ENCODE measurements at regions not wholly inside any gene's neighbourhood (a gene's known extent, or its start where the extent isn't known, plus 50 kb on each side); places are given as distances from the start of the nearest gene placed in this dataset.

DNA sequence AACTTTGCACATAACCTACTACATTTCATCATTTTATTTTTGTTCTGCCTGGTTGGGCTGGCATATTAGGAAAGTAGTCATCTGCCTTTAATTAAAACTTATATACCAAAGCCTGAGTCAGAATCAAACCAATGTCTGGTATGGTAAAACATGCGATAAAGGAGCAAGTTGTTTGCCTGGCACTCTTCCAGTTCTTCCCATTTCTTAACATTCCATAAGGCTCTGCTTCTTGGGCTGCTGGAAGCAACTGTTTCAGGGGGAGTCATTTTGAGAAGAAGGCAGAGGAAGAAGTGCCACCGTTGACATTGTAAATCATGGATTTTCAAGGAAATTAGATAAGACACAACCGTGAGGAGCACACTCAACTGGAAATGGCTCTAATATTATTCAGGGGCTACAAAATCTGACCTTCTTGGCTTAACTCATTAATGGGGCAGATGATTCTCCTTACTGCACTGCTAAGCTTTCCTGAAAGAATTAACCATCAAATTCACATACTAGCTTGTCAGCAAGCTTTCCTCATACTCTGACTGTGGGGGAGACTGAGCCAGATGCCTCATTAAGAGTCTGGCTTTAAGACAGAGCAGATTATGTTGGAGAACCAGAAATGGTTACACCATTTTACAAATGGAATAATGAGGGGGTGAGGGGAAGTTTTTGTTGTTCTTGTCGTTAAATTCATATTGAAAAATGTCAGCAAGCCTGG lies 391.0 kb downstream of the TMEM232 start:
- ChIA-PET CTCF (no interaction called here), POLR2A (no interaction called here)
- H3K27me3 ChIP-seq (ENCODE audit: control insufficient read depth, insufficient read depth, low read length): no peaks in the 10 kb centered on the region
- H3K9me3 ChIP-seq (ENCODE audit: control insufficient read depth, insufficient read depth, low read depth, low read length): no peaks in the 10 kb centered on the region
- in situ Hi-C loops (cut with HindIII; ENCODE audit: low pct_unique_long_range_greater_than_20kb, low sequenced_read_pairs) (no loop called here), intact Hi-C loops (cut with micrococcal nuclease; ENCODE audit: unreplicated experiment) (no loop called here)
- BruUV-seq (replicated peaks): no TSS peak
- TF ChIP-seq TCF7L2 (IDR thresholded peaks at IDR 0.05; ENCODE audit: low read depth, low read length) (no peak), POLR2AphosphoS5 (IDR thresholded peaks at IDR 0.05; ENCODE audit: low read depth, low read length) (no peak), SIN3A (IDR thresholded peaks at IDR 0.05; ENCODE audit: borderline replicate concordance, insufficient read depth, low read depth, low read length) (no peak)
- TF ChIP-seq, protein P1, sequence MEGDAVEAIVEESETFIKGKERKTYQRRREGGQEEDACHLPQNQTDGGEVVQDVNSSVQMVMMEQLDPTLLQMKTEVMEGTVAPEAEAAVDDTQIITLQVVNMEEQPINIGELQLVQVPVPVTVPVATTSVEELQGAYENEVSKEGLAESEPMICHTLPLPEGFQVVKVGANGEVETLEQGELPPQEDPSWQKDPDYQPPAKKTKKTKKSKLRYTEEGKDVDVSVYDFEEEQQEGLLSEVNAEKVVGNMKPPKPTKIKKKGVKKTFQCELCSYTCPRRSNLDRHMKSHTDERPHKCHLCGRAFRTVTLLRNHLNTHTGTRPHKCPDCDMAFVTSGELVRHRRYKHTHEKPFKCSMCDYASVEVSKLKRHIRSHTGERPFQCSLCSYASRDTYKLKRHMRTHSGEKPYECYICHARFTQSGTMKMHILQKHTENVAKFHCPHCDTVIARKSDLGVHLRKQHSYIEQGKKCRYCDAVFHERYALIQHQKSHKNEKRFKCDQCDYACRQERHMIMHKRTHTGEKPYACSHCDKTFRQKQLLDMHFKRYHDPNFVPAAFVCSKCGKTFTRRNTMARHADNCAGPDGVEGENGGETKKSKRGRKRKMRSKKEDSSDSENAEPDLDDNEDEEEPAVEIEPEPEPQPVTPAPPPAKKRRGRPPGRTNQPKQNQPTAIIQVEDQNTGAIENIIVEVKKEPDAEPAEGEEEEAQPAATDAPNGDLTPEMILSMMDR (IDR thresholded peaks at IDR 0.05): no peak
- TF ChIP-seq, protein P2, sequence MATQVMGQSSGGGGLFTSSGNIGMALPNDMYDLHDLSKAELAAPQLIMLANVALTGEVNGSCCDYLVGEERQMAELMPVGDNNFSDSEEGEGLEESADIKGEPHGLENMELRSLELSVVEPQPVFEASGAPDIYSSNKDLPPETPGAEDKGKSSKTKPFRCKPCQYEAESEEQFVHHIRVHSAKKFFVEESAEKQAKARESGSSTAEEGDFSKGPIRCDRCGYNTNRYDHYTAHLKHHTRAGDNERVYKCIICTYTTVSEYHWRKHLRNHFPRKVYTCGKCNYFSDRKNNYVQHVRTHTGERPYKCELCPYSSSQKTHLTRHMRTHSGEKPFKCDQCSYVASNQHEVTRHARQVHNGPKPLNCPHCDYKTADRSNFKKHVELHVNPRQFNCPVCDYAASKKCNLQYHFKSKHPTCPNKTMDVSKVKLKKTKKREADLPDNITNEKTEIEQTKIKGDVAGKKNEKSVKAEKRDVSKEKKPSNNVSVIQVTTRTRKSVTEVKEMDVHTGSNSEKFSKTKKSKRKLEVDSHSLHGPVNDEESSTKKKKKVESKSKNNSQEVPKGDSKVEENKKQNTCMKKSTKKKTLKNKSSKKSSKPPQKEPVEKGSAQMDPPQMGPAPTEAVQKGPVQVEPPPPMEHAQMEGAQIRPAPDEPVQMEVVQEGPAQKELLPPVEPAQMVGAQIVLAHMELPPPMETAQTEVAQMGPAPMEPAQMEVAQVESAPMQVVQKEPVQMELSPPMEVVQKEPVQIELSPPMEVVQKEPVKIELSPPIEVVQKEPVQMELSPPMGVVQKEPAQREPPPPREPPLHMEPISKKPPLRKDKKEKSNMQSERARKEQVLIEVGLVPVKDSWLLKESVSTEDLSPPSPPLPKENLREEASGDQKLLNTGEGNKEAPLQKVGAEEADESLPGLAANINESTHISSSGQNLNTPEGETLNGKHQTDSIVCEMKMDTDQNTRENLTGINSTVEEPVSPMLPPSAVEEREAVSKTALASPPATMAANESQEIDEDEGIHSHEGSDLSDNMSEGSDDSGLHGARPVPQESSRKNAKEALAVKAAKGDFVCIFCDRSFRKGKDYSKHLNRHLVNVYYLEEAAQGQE (IDR thresholded peaks at IDR 0.05; ENCODE audit: insufficient read depth in 1 of 2, low read depth in 2 of 2, low read length in 1 of 2): no peak
- no peaks in the 10 kb centered on the region for H3K36me3 ChIP-seq (ENCODE audit: control insufficient read depth, insufficient read depth, low read length)
- no peak overlapping the region for H3K27ac ChIP-seq (ENCODE audit: low read length)
- H3K4me1 ChIP-seq (ENCODE audit: control insufficient read depth, insufficient read depth, low read length): no peaks in the 10 kb centered on the region
- no peak for ATAC-seq
- no peak for DNase-seq (ENCODE audit: low read depth, low spot score)
- H3K4me3 ChIP-seq (ENCODE audit: low read depth in 2 of 2, low read length in 2 of 2): no peak overlapping the region

DNA sequence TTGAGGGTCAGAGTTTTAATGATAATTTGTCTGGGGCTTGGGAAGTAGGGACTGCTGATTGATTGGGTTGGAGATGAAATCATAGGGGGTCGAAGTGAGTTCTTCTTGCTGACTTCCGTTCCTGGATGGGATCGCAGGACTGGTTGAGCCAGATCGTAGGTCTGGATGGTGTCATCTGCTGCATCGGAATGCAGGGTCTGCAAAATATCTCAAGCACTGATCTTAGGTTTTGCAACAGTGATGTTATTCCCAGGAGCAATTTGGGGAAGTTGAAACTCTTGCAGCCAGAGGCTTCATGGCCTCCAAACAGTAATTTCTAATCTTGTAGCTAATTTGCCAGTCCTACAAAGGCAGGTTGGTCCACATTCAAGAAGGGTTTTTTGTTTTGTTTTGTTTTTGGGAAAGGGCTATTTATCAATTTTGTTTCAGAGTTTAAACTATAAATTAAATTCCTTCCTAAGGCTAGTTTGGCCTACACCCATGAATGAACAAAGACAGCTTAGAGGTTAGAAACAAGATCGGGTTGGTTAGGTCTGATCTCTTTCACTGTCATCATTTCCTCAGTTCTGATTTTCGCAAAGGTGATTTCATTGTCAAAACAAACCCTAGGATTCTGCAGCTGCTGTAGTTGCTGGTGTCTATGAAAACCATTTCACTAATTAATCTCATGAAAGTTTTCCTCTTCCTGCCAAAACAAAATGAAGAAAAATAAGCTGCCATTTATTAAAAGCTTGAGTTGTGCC lies 388.0 kb downstream of the TMEM232 start:
- TF ChIP-seq SIN3A (IDR thresholded peaks at IDR 0.05; ENCODE audit: borderline replicate concordance, insufficient read depth, low read depth, low read length): no peak
- H3K27me3 ChIP-seq (ENCODE audit: control insufficient read depth, insufficient read depth, low read length): no peaks in the 10 kb centered on the region
- H3K36me3 ChIP-seq (ENCODE audit: control insufficient read depth, insufficient read depth, low read length): no peaks in the 10 kb centered on the region
- H3K27ac ChIP-seq (ENCODE audit: low read length): no peak overlapping the region
- DNase-seq (ENCODE audit: low read depth, low spot score) (no peak), ATAC-seq (no peak)
- ChIA-PET CTCF (no interaction called here), POLR2A (no interaction called here)
- no TSS peak for BruUV-seq (replicated peaks)
- H3K4me3 ChIP-seq (ENCODE audit: low read depth in 2 of 2, low read length in 2 of 2): no peak overlapping the region
- H3K9me3 ChIP-seq (ENCODE audit: control insufficient read depth, insufficient read depth, low read depth, low read length): no peaks in the 10 kb centered on the region
- no peaks in the 10 kb centered on the region for H3K4me1 ChIP-seq (ENCODE audit: control insufficient read depth, insufficient read depth, low read length)
- intact Hi-C loops (cut with micrococcal nuclease; ENCODE audit: unreplicated experiment): no loop called here
- in situ Hi-C loops (cut with HindIII; ENCODE audit: low pct_unique_long_range_greater_than_20kb, low sequenced_read_pairs): no loop called here

DNA sequence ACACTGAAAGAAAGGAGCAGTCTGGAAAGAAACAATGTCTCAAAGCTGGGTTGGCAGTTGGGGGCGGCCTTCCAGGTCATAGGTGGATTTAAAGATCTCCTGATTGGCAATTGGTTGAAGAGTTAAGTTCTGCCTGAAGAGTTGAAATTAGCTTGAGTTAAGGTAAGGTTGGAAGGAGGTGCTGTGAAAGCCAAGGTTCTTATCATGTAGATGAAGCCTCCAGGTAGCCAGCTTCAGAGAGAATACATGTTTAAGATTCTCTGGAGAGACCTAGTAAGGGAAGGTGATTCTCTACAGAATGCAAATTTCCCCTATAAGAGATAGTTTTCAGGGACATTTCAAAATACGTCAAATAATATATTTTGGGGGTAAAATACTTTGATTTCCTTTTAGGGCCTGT lies 387.1 kb downstream of the TMEM232 start:
- in situ Hi-C loops (cut with HindIII; ENCODE audit: low pct_unique_long_range_greater_than_20kb, low sequenced_read_pairs) (no loop called here), intact Hi-C loops (cut with micrococcal nuclease; ENCODE audit: unreplicated experiment) (no loop called here)
- POLR2A ChIA-PET: no interaction called here
- Histone ChIP-seq H3K27ac (ENCODE audit: low read length) (no peak overlapping the region), H3K4me3 (ENCODE audit: low read depth in 2 of 2, low read length in 2 of 2) (no peak overlapping the region), H3K9me3 (ENCODE audit: control insufficient read depth, insufficient read depth, low read depth, low read length) (no peaks in the 10 kb centered on the region), H3K4me1 (ENCODE audit: control insufficient read depth, insufficient read depth, low read length) (no peaks in the 10 kb centered on the region), H3K27me3 (ENCODE audit: control insufficient read depth, insufficient read depth, low read length) (no peaks in the 10 kb centered on the region), H3K36me3 (ENCODE audit: control insufficient read depth, insufficient read depth, low read length) (no peaks in the 10 kb centered on the region)
- TF ChIP-seq, protein P1 (IDR thresholded peaks at IDR 0.05): no peak
- no peak for TF ChIP-seq TCF7L2 (IDR thresholded peaks at IDR 0.05; ENCODE audit: low read depth, low read length)
- TF ChIP-seq POLR2AphosphoS5 (IDR thresholded peaks at IDR 0.05; ENCODE audit: low read depth, low read length): no peak
- TF ChIP-seq, protein P2 (IDR thresholded peaks at IDR 0.05; ENCODE audit: insufficient read depth in 1 of 2, low read depth in 2 of 2, low read length in 1 of 2): no peak
- no peak for TF ChIP-seq SIN3A (IDR thresholded peaks at IDR 0.05; ENCODE audit: borderline replicate concordance, insufficient read depth, low read depth, low read length)
- CTCF ChIA-PET: no interaction called here
- BruUV-seq (replicated peaks): no TSS peak
- ATAC-seq (no peak), DNase-seq (ENCODE audit: low read depth, low spot score) (no peak)

Data from Panc1 (cell line).